ENCODE measurements at regions not wholly inside any gene's neighbourhood (a gene's known extent, or its start where the extent isn't known, plus 50 kb on each side); places are given as distances from the start of the nearest gene placed in this dataset.
A peak's percentile ranks its signal among the peaks of the same experiment; 100 is the strongest.
"Not testable (repeated sequence)": the region's sequence is repeated elsewhere in the genome, so short reads cannot be mapped to it uniquely, and the experiment has no call there.

DNA sequence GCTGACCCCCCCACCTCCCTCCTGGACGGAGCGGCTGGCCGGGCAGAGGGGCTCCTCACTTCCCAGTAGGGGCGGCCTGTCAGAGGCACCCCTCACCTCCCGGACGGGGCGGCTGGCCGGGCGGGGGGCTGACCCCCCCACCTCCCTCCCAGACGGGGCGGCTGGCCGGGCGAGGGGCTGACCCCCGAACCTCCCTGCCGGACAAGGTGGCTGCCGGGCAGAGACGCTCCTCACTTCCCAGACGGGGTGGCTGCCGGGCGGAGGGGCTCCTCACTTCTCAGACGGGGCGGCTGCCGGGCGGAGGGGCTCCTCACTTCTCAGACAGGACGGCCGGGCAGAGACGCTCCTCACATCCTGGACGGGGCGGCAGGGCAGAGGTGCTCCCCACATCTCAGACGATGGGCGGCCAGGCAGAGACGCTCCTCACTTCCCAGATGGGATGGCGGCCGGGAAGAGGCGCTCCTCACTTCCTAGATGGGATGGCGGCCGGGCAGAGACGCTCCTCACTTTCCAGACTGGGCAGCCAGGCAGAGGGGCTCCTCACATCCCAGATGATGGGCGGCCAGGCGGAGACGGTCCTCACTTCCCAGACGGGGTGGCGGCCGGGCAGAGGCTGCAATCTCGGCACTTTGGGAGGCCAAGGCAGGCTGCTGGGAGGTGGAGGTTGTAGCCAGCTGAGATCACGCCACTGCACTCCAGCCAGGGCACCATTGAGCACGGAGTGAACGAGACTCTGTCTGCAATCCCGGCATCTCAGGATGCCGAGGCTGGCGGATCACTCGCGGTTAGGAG, 66.2 kb upstream of the PAPPA2 start:
- not testable (repeated sequence) for DNase-seq (ENCODE audit: low spot score)

DNA sequence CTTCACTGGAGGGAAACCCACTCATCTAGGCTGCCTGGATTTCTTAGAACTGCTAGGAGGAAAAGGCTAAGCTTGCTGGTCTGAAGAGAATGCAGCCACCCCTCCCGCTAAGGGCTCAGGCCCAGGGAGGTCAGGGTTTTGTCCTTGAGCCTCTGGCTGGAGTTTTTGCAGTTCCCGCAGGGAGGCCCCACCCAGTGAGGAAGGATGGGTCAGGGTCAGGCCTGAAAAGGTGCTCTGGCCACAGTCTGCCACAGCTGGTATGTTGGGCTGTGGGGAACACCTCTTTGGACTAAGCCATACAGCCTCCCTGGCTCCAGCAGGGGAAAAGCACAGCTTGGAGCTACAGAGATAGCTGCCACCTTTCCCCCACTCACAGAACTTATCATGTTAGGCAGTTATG, 71.4 kb upstream of the PAPPA2 start:
- DNase-seq (ENCODE audit: low spot score) = no peak

DNA sequence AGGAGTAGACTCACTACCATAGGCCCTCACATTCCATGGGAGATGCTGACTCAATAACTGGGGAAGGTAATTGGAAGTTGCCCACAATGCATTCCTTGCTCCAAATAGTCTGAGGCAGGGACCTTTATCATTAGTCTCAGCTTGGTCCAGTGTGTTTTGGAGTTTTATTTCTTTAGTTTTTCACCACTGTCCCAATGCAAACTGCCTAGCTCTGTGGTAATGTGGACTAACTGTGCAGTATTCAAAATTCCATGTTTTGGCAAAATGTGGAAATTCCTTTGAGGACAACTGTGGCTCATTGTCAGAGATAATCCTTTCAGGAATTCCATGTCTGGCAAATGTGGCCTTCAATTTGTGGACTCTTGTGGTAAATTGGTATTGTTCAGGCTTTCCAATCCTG, 78.1 kb upstream of the PAPPA2 start:
- DNase-seq (ENCODE audit: low spot score) = peak; percentile 10

DNA sequence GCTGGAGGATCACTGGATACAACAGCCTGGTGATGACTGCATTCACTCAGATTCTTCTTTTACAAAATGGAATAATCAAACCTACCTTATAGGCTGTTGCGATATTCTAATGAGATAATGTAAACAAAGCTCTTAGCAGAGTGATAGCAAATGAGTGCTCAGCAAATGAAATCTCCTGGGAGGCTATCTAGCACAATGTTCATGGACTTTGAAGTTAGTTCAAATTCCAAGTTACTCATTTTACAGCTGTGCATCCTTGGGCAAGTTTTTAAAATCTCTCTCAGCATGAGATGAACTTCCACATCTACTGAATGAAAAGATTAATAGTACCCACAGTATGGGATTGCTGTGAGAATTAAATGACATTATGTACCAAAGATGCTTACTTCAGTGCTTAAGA, 80.8 kb upstream of the PAPPA2 start:
- no peak for DNase-seq (ENCODE audit: low spot score)

DNA sequence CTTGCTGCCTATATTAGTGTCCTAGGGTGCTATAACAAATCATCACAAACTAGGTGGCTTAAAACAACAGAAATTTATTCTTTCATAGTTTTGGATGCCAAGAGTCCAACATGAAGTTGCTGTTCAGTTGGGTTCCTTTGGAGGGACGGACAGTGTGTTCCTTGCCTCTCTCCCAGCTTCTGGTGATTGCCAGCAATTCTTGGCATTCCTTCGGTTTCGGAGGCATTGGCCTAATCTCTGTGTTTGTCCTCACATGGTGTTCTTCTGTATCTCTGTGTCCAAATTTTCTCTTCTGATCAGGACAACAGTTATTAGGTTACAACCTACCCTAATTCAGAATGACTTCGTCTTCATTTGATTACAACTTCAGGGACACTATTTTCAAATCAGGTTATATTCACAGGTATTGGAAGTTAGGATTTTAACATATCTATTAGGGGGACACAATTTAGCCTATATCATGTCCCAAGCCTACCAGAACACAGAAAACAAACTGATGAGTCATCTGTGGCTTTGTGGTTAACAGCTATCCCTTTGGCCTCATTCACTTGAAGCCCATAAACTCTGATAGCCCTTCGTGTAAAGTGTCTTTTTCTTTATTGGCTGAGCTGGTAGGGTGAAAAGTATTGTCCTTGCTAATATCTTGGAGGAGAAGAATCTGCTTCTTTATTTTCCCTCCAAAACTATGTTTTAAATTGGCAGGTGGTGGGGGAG, 83.2 kb upstream of the PAPPA2 start:
- no peak for DNase-seq (ENCODE audit: low spot score)

DNA sequence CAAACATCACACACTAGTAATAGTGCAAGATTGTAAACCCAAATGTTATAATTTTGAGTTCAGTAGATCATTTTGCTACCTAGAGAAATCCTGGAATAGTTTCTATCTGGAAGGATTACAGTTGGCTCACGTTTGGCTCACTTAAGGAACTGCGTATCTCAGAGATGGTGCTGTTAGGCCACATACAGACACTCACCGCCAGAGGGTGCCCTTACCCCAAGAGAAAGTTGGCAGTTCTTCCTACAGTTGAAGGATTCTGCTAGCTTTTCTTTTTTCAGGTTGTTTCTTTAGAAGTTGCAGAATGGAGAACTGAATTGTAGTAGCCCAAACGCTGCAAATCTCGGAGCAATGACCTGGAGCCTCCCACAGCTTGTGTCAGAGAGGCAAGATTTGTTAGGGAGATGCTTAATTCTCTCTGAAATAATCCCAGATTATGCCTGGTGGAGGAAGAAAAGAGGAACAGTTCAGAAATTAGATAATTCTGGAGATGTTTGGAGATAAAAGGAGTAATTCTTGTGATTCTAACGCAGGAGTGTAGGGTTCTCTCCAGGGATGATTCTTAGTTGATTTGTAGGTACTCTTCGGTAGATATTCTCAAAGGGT, 87.9 kb upstream of the PAPPA2 start:
- DNase-seq (ENCODE audit: low spot score) = peak; percentile 82

DNA sequence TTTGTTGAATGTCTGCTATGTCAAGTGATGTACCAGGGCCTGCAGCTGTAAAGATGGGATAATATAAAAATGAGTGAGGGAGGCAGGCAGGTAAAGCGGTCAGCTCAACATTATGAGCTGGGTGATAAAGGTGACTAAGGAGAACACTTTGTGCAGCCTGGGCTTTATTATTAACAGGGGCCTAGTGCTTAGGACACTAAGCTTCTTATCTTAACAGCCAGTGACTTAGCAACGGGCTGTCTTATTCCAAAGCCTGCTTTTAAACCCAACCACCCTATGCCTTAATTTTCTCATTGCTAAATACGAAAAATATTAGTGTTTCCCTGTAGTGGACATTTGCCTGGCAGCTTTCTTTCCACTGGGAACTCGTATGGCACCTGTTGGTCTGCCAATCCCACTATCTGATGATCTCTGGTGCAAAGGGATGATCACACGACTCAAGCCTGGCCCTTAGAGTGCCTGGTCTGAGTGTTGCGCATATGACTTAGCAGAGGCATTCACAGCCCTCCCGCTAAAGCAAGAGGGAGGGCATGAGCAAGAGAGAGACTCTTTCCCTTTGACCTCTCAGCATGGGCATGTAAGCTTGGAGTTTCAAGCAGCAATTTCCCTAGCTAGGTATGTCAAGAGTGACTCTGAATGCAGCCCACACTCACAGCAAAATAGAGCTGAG, 98.6 kb upstream of the PAPPA2 start:
- DNase-seq (ENCODE audit: low spot score) = no peak

DNA sequence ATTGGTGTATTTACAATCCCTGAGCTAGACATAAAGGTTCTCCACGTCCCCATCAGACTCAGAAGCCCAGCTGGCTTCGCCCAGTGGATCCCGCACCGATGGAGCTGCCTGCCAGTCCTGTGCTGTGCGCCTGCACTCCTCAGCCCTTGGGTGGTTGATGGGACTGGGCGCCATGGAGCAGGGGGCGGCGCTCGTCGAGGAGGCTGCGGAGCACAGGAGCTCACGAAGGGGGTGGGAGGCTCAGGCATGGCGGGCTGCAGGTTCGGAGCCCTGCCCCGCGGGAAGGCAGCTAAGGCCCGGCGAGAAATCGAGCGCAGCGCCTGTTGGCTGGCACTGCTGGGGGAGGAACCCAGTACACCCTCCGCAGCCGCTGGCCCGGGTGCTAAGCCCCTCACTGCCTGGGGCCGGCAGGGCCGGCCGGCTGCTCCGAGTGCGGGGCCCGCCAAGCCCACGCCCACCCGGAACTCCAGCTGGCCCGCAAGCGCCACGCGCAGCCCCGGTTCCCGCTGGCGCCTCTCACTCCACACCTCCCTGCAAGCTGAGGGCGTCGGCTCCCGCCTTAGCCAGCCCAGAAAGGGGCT, 113.8 kb upstream of the PAPPA2 start:
- not testable (repeated sequence) for DNase-seq (ENCODE audit: low spot score)

DNA sequence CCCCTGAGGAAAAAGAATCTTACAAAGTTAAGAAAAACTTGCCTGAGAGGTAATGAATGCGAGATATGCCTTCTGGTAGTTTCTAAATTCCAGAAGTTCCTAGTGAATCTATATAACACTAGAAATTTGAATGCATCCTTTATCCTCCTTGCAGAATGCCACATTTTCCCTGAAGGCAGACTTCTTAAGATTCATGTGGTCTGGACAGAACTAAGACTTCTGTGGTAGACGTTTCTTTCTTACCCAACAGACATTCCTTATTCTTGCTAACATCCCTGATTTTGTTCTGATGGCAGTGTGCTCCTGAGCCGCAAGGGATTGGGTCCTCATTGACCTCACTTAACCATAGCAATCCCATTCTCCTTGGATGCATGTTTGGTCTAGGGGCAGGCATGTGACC, 121.3 kb upstream of the PAPPA2 start:
- no peak for DNase-seq (ENCODE audit: low spot score)

DNA sequence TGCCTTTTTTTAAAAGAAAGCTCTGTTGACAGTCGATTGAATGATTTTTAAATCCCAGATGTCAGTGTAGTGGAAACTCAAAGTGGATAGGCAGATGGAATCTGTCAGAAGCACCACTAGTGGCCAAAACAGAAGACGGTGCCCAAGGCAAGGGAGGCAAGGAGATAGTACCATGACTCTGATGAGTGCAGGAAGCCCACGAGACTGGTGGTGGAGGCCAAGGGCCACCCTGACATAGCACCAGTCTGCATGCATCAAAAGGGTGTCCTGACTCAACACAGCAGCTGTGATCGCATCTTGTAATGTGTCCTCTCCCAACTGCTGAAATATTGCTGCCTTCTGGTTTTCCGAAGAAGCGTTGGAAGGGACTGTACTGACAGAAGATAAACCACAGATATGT, 124.1 kb upstream of the PAPPA2 start:
- peak; percentile 10 for DNase-seq (ENCODE audit: low spot score)

DNA sequence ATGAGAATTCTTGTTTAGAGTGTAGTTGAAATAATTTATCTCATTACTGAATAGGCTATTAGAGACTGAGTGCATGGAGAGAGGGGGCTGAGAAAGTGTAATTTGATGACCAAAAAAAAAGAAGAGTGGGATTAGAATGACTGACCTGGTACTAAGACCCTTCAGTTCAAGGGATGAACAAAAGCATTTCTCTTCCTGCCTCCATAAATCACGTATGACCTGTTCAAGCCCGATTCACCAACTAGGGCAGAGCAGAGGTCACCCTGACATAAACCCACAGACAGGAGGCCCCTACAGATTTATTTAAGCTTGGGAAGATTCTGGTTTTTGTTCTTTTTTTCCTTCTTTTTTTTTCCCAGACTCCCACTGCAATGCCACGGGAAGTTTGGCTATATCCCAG, 123.7 kb upstream of the COP1 start:
- DNase-seq (ENCODE audit: low spot score) = no peak

DNA sequence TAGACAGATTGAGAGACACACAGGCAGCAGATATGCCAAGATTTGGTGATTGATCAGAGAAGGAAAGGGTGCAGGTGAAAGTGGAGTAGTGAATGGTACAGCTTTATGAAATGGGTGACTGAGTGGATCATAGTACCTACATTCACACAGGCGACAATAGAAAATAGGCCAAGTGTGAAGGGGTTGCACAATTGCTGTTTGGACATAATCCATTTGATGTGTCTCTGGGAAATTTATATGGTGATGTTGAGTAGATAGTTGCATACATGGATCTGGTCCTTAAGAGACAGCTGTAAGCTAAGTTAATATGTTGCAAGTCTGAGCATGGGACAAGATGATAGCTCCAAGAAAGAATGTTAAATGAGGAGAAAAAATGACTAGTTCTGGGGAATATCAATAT, 118.6 kb upstream of the COP1 start:
- DNase-seq (ENCODE audit: low spot score) = no peak

DNA sequence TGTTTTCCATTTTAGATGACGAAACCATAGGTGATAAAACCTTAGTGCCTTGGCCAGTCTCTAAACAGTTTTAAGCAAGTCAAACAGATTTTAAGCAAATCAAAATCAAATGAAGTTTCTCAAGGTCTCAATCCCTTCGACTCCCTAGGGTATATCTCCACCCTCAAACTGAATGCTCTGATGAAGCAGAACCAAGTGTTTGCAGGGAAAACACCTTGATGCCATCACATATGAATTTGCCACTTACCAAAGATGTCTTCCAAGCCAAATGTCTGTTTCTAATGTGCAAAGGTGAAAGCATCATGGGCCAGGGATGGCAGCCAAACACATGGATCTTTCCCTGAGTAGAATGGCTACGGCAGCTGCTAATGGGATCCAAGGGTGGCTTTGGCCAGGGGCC, 116.4 kb upstream of the COP1 start:
- no peak for DNase-seq (ENCODE audit: low spot score)

DNA sequence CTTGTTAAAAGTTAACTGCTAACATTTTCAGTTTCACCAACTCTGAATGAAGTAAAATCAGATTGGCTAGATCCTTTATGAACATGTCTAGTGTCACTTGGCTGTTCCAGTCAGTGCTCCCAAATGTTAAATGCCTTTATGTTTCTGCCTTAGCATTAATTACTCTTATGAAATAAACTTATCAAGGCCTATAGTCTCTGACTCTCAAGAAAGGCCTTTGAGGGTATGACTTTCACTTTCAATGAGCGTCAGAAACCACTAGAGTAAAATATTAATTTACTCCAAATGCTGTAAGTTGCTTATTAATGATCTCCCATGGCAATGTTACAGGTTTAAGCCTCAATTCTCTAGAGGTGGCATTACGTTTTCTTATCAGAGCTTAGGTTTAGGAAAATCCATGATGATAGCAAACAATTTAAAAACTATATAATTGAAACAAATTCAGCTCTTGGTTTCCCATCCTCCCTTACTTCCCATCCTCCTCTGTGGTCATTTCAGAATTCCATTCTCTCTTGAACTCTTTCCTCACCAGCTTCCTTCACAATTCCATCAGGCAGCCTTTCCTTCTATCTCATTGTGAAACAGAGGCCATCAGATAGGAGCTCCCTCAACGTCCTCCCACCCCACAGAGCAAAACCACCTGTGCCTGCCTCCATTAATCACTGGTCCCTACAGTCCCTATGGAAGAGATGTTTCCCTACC, 108.6 kb upstream of the COP1 start:
- no peak for DNase-seq (ENCODE audit: low spot score)

DNA sequence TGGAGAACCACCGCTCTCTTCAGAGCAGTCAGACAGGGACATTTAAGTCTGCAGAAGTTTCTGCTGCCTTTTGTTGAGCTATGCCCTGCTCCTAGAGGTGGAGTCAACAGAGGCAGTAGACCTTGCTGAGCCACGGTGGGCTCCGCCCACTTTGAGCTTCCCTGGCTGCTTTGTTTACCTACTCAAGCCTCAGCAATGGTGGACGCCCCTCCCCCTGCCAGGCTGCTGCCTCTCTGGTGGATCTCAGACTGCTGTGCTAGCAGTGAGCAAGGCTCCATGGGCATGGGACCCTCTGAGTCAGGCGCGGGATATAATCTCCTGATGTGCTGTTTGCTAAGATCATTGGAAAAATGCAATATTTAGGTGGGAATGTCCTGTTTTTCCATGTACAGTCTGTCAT, 89.5 kb upstream of the COP1 start:
- not testable (repeated sequence) for DNase-seq (ENCODE audit: low spot score)

DNA sequence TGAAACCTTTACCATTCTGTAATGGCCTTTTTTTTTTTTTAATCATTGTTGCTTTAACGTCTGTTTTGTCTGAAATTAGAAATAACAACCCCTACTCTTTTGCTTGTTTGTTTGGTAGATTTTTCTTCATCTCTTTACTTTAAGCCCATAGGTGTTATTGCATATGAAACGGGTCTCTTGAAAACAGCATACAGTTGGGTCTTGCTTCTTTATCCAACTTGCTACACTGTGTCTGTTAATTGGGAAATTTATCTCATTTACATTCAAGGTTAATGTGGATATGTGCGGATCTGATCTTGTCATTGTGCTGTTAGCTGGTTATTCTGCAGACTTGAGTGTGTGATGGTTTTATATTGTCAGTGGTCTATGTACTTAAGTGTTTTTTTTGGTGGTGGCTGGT, 78.9 kb upstream of the COP1 start:
- DNase-seq (ENCODE audit: low spot score) = no peak

DNA sequence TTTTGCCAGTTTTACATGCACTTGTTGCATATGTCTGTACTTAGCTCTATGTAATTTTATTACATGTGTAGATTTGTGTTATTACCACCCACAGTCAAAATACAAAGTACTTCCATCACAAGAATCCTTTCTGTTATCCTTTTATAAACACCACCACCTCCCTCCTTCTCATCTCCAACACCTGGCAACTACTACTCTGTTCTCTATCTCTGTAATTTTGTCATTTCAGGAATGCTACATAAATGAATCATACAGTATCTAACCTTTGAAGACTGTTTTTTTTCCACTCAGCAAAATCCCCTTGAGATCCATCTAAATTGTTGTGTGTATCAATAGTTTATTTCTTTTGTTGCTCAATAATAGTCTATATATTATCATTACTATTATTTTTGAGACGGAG, 64.5 kb upstream of the COP1 start:
- DNase-seq (ENCODE audit: low spot score) = no peak

Measured in AG20443 (cell line).